ENCODE measurements at regions not wholly inside any gene's neighbourhood (a gene's known extent, or its start where the extent isn't known, plus 50 kb on each side); places are given as distances from the start of the nearest gene placed in this dataset.

DNA sequence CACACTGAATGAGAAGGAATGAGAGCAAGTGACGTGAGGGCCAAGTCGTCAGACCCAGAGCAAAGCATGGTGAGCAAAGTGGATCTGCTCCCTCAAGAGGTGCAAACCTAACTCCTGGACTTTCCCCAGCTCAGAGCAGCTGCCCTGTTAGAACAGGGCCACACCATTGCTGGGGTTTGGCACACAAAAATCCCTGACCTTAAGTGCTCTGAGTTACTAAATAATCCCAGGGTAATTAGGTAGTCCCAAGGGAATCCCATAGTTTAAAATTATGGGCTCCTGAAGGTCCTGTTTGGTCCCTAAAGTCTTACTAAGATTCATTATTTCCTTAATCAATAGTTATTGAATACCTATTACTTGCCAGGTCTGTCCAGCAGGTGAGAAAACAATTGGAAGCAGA lies 165.1 kb upstream of the TNFAIP3 start:
- TF ChIP-seq EZH2phosphoT487 (IDR thresholded peaks at IDR 0.05; ENCODE audit: insufficient read depth, low read depth), result no peak
- no peak for TF ChIP-seq EZH2 (IDR thresholded peaks at IDR 0.05; ENCODE audit: insufficient read depth, poor library complexity, severe bottlenecking)

Measured in GM23248 (cell line).